HG03095 (cell line): ENCODE measurements at regions not wholly inside any gene's neighbourhood (a gene's known extent, or its start where the extent isn't known, plus 50 kb on each side); places are given as distances from the start of the nearest gene placed in this dataset.
"Not testable (repeated sequence)": the region's sequence is repeated elsewhere in the genome, so short reads cannot be mapped to it uniquely, and the experiment has no call there.

Experiments
- ATAC-seq: cut with Tn5 transposase; IDR thresholded peaks from one replicate; pipeline ENCODE4 v1.9.1; 2021; ENCODE audit warnings: moderate library complexity; ENCODE audit not compliant: unreplicated experiment

- no peak for ATAC-seq
These were observed 251.4 kb upstream of the IL12B start for GRCh38 chr5:159581502-159582249.

GRCh38 chr5:159582756-159583541 lies 252.7 kb upstream of the IL12B start:
- ATAC-seq = no peak

GRCh38 chr5:159586921-159587320 lies 256.6 kb upstream of the IL12B start:
- ATAC-seq = no peak

GRCh38 chr5:159588941-159589340 lies 258.7 kb upstream of the IL12B start:
- no peak for ATAC-seq

GRCh38 chr5:159593518-159594073 lies 263.3 kb upstream of the IL12B start:
- no peak for ATAC-seq

GRCh38 chr5:159595561-159595960 lies 265.3 kb upstream of the IL12B start:
- ATAC-seq = not testable (repeated sequence)

GRCh38 chr5:159601216-159601615 lies 270.9 kb upstream of the IL12B start:
- no peak for ATAC-seq

GRCh38 chr5:159602434-159602833 lies 272.1 kb upstream of the IL12B start:
- no peak for ATAC-seq

GRCh38 chr5:159605585-159605984 lies 275.3 kb upstream of the IL12B start:
- ATAC-seq = no peak

- no peak for ATAC-seq
These were observed 279.1 kb upstream of the IL12B start for GRCh38 chr5:159609359-159609758.

GRCh38 chr5:159610966-159611579 lies 280.8 kb upstream of the IL12B start:
- ATAC-seq = no peak

- no peak for ATAC-seq
These were observed 286.7 kb upstream of the IL12B start for GRCh38 chr5:159616952-159617351.

GRCh38 chr5:159619826-159620225 lies 289.5 kb upstream of the IL12B start:
- no peak for ATAC-seq

GRCh38 chr5:159620853-159621540 lies 290.7 kb upstream of the IL12B start:
- ATAC-seq = no peak

- ATAC-seq = no peak
These were observed 287.6 kb upstream of the ADRA1B start for GRCh38 chr5:159628703-159629102.

- ATAC-seq = no peak
These were observed 287.1 kb upstream of the ADRA1B start for GRCh38 chr5:159629158-159629557.

GRCh38 chr5:159630545-159630944 lies 285.7 kb upstream of the ADRA1B start:
- no peak for ATAC-seq

GRCh38 chr5:159631001-159631400 lies 285.3 kb upstream of the ADRA1B start:
- no peak for ATAC-seq

- no peak for ATAC-seq
These were observed 283.4 kb upstream of the ADRA1B start for GRCh38 chr5:159632866-159633265.

- ATAC-seq = no peak
These were observed 277.8 kb upstream of the ADRA1B start for GRCh38 chr5:159638481-159638880.

GRCh38 chr5:159638954-159639559 lies 277.2 kb upstream of the ADRA1B start:
- no peak for ATAC-seq
